Testis (tissue), 2 donors: ENCODE measurements at regions not wholly inside any gene's neighbourhood (a gene's known extent, or its start where the extent isn't known, plus 50 kb on each side); places are given as distances from the start of the nearest gene placed in this dataset.

Experiments used
- CTCF ChIP-seq, 3 experiments: fragments of 450-650 bp in 2 of 3; fragments of 200-600 bp in 1 of 3; sonication (generic) in 1 of 3; IDR thresholded peaks; one replicate each; pipeline ENCODE4 v1.5.1; 2016 to 2019; ENCODE audit warnings: antibody characterized with exemption in 3 of 3, mild to moderate bottlenecking in 2 of 3, moderate library complexity in 1 of 3
- POLR2A ChIP-seq: fragments of 450-650 bp; IDR thresholded peaks from one replicate; pipeline ENCODE4 v1.6.1; 2017; ENCODE audit warnings: antibody characterized with exemption, mild to moderate bottlenecking, moderate library complexity

- TF ChIP-seq CTCF (IDR thresholded peaks at IDR 0.05) (no peak), POLR2A (no peak)
These were observed 91.5 kb upstream of the KIF5B start for GRCh38 chr10:32147730-32148129.
